ENCODE measurements at regions not wholly inside any gene's neighbourhood (a gene's known extent, or its start where the extent isn't known, plus 50 kb on each side); places are given as distances from the start of the nearest gene placed in this dataset.
"Not testable (repeated sequence)": the region's sequence is repeated elsewhere in the genome, so short reads cannot be mapped to it uniquely, and the experiment has no call there.

DNA sequence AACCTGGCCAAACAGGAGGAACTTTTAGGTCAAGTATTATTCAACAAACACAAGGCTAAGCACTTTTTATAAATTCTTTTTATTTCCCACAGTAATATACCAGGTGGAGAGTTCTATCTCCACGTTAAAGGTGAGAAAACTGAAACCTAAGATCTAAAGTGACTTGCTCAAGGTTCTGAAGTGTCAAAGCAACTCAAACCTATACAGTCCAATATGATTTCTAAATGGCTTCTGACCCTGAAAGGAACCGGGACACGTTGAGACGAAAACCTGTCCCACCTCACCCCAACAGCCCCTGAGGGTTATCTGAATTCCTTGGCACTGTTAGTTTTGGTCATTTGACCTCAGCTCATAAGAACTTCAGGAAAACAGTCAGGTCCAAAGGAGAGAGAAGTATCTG, 814.5 kb upstream of the LRATD1 start:
- no peak for DNase-seq (ENCODE audit: low read depth)
- TF ChIP-seq, protein P1, sequence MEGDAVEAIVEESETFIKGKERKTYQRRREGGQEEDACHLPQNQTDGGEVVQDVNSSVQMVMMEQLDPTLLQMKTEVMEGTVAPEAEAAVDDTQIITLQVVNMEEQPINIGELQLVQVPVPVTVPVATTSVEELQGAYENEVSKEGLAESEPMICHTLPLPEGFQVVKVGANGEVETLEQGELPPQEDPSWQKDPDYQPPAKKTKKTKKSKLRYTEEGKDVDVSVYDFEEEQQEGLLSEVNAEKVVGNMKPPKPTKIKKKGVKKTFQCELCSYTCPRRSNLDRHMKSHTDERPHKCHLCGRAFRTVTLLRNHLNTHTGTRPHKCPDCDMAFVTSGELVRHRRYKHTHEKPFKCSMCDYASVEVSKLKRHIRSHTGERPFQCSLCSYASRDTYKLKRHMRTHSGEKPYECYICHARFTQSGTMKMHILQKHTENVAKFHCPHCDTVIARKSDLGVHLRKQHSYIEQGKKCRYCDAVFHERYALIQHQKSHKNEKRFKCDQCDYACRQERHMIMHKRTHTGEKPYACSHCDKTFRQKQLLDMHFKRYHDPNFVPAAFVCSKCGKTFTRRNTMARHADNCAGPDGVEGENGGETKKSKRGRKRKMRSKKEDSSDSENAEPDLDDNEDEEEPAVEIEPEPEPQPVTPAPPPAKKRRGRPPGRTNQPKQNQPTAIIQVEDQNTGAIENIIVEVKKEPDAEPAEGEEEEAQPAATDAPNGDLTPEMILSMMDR (IDR thresholded peaks at IDR 0.05; ENCODE audit: insufficient read depth, low read depth, low read length, missing control alignments), result no peak
- no peak overlapping the region for H3K4me3 ChIP-seq (ENCODE audit: low read depth, low read length)

DNA sequence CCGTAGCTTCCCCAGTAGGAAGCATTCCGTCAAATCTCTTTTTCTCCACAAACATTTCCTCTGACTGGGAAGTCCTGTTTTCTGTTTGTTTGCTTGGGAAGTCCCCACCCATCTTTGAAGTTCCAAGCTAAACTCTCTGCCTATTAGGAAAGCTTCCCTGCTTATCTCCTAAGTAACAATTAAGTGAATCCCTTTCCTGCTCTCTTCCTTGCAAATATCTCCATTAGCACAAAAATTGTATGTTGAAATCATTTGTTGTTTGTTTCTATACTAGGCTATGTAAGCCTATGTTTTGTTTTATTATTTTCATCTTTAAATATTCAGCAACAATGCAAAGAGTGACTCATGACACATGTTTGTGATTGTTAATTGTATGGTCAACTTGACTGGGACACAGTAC, 812.6 kb upstream of the LRATD1 start:
- no peak overlapping the region for H3K4me3 ChIP-seq (ENCODE audit: low read depth, low read length)
- no peak for DNase-seq (ENCODE audit: low read depth)
- TF ChIP-seq, protein P1 (IDR thresholded peaks at IDR 0.05; ENCODE audit: insufficient read depth, low read depth, low read length, missing control alignments), result no peak

DNA sequence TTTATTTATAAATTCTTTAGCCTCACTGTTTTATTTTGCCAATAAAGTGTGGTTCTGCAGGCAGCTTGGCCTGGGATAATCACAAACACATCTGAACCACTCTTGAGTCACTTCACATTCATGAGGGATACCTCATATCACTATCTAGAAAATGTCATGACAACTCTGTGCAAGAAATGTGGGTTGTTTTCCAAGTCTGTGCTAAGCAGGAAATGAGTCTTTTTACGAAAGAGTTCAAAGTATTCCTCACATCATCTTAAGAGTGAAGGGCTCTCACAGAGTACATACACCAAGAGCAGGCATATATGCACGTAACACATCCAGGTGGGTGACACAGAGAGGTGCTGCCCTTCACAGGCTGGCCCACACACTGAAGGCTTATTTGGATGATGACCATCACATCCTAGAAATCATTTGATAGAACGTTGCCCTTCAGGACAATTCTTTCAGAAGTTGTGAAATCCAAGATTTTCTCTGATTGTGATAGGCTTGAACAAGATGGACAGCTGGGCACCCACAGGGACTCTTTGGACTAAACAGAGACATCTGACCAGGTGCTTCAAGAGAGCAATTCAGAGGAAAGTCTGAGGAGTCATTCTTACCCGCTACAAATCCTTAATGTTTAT, 811.1 kb upstream of the LRATD1 start:
- TF ChIP-seq, protein P1 (IDR thresholded peaks at IDR 0.05; ENCODE audit: insufficient read depth, low read depth, low read length, missing control alignments), result no peak
- DNase-seq (ENCODE audit: low read depth), result no peak
- H3K4me3 ChIP-seq (ENCODE audit: low read depth, low read length), result no peak overlapping the region

DNA sequence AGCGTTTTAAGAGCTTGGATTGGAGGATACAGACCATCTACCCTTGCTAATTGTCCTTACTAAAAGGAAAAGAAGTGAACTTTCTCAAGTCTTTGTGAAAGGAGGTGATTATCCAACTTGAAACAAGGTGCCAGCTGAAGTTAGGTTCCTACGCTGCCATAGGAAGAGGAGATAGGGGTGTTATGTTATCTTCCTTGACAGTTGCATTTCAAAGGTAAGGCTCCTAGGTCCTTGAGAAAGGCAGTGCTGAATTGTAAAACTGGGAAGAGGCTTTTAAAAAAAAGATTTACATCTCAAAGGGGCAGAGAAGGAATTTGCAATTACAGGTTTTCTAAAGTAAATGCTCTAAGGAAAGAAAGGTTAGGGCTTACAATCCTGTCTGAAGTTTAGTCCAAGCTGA, 810.2 kb upstream of the LRATD1 start:
- no peak for DNase-seq (ENCODE audit: low read depth)
- no peak overlapping the region for H3K4me3 ChIP-seq (ENCODE audit: low read depth, low read length)
- TF ChIP-seq, protein P1 (IDR thresholded peaks at IDR 0.05; ENCODE audit: insufficient read depth, low read depth, low read length, missing control alignments), result no peak

DNA sequence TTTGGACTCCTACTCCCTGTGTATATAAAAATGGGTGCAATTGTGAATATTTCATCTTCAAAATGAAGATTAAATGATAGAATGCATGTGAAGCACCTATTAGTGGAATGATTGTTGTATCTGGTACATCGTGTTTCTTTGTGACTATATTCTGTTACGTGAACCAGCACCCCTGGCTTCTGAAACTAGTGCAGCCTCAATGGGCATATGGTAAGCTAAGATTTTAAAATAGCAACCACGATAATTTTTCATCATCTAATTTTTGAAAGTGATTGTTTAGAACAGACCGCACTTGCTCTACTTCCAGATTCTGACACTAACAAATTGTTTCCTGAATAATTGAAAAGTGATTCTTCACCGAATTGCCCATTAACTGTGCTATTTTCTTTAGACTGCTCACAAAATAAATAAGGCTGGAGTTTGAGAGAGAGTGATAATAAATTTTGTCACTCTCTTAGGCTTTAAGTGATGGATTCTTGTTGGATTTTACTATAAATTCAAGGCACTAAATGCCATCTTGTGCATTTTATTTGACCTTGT, 806.1 kb upstream of the LRATD1 start:
- H3K4me3 ChIP-seq (ENCODE audit: low read depth, low read length), result no peak overlapping the region
- TF ChIP-seq, protein P1 (IDR thresholded peaks at IDR 0.05; ENCODE audit: insufficient read depth, low read depth, low read length, missing control alignments), result no peak
- no peak for DNase-seq (ENCODE audit: low read depth)

DNA sequence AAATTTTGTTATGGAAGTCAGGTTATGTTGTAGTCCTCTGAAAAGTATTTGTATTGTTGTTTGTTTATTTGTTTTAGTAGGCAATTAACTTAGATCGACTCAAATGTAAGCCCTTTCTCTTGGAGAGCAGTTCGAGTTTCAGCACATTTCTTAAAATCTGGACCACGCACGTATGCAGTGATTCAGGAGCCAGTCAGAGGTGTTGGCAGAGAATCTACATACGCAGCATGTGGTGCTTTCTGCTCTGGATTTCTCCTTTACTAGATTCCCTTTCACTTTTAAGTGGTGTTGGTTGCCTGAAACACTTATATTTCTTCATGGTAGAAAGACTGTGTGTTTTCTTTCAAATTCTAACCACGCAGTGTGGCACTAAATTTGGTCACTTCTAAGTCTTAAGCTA, 773.9 kb upstream of the LRATD1 start:
- peak; percentile 5 for DNase-seq (ENCODE audit: low read depth)
- H3K4me3 ChIP-seq (ENCODE audit: low read depth, low read length), result no peak overlapping the region
- TF ChIP-seq, protein P1 (IDR thresholded peaks at IDR 0.05; ENCODE audit: insufficient read depth, low read depth, low read length, missing control alignments), result no peak

DNA sequence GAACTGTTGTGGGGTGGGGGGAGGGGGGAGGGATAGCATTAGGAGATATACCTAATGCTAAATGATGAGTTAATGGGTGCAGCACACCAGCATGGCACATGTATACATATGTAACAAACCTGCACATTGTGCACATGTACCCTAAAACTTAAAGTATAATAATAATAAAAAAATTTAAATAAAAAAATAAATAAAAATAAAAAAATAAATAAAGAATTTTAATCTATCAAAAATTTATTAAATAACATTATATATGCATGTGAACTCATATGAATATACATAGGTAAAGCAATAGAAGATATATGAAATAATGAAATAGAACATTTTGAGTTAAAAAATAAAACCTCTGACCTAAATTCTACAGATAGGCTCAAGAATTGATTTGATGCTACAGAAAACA, 764.2 kb upstream of the LRATD1 start:
- not testable (repeated sequence) for DNase-seq (ENCODE audit: low read depth); H3K4me3 ChIP-seq (ENCODE audit: low read depth, low read length)
